C4-2B (cell line): ENCODE measurements at regions not wholly inside any gene's neighbourhood (a gene's known extent, or its start where the extent isn't known, plus 50 kb on each side); places are given as distances from the start of the nearest gene placed in this dataset.

ENCODE experiments used
- CTCF ChIP-seq: fragments of 450-650 bp; conservative IDR thresholded peaks from 2 replicates; pipeline ENCODE4 v1.5.1; 2017; ENCODE audit warnings: mild to moderate bottlenecking
- ZFX ChIP-seq: fragments of 450-650 bp; IDR thresholded peaks from 2 replicates; pipeline ENCODE4 v1.6.1; 2017

DNA sequence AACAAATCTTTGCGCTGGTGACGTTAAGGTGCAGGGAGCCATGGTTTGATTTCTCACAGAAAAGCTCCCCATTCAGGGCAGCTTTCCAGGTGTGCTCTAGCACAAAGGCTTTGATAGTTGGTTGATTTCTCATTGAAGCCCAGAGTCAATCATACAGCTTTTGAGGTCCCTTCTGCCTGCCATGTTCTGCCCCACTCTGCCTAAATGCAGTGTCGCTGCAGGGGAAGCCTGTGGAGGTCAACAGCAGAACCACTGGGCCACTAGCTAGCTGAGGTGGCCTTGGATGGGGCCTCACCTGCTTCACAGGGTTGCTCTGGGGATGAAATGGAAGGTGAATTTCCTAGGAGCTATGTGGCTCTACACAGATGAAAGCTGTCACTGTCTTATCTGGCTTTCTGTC is 278.3 kb downstream of the TLE3 start:
- no peak for TF ChIP-seq CTCF
- TF ChIP-seq ZFX: no peak
